ENCODE measurements at regions not wholly inside any gene's neighbourhood (a gene's known extent, or its start where the extent isn't known, plus 50 kb on each side); places are given as distances from the start of the nearest gene placed in this dataset.

- CTCF ChIA-PET = no interaction called here
- no peak for DNase-seq (ENCODE audit: extremely low spot score)
Measured at GRCh38 chr15:96732704-96733103, 402.2 kb downstream of the NR2F2 start.

GRCh38 chr15:96733721-96734120 lies 403.2 kb downstream of the NR2F2 start:
- DNase-seq (ENCODE audit: extremely low spot score) = no peak
- CTCF ChIA-PET = no interaction called here
- POLR2A ChIA-PET = no interaction called here
- no peak for TF ChIP-seq NFRKB (IDR thresholded peaks at IDR 0.05)
- TF ChIP-seq CTBP1 (IDR thresholded peaks at IDR 0.05; ENCODE audit: borderline replicate concordance) = no peak
- no peak for TF ChIP-seq SUZ12 (IDR thresholded peaks at IDR 0.05)
- no peak for TF ChIP-seq FOXM1 (IDR thresholded peaks at IDR 0.05; ENCODE audit: borderline replicate concordance)
- TF ChIP-seq HDGF (IDR thresholded peaks at IDR 0.05; ENCODE audit: borderline replicate concordance) = no peak
- no peak for TF ChIP-seq ELF4 (IDR thresholded peaks at IDR 0.05)
- no peak for TF ChIP-seq FOXK2 (IDR thresholded peaks at IDR 0.05)

More at GRCh38 chr15:96732704-96733103, 402.2 kb downstream of the NR2F2 start:
- POLR2A ChIA-PET = no interaction called here
- TF ChIP-seq SP1 (IDR thresholded peaks at IDR 0.05) (no peak), PKNOX1 (IDR thresholded peaks at IDR 0.05) (no peak), L3MBTL2 (conservative IDR thresholded peaks at IDR 0.05) (no peak), ZNF384 (IDR thresholded peaks at IDR 0.05) (no peak), CTBP1 (IDR thresholded peaks at IDR 0.05; ENCODE audit: borderline replicate concordance) (no peak), LEF1 (IDR thresholded peaks at IDR 0.05; ENCODE audit: borderline replicate concordance) (no peak), NFRKB (IDR thresholded peaks at IDR 0.05) (no peak), HDGF (IDR thresholded peaks at IDR 0.05; ENCODE audit: borderline replicate concordance) (no peak), ELF4 (IDR thresholded peaks at IDR 0.05) (no peak), FOXA1 (IDR thresholded peaks at IDR 0.05) (no peak), ARNT (IDR thresholded peaks at IDR 0.05) (no peak), TARDBP (IDR thresholded peaks at IDR 0.05) (no peak), BHLHE40 (IDR thresholded peaks at IDR 0.05; ENCODE audit: borderline replicate concordance) (no peak), FOXM1 (IDR thresholded peaks at IDR 0.05; ENCODE audit: borderline replicate concordance) (no peak)

GRCh38 chr15:96735632-96736240 lies 405.2 kb downstream of the NR2F2 start:
- DNase-seq (ENCODE audit: extremely low spot score) = no peak
- POLR2A ChIA-PET = no interaction called here
- TF ChIP-seq BHLHE40 (IDR thresholded peaks at IDR 0.05; ENCODE audit: borderline replicate concordance) = no peak
- TF ChIP-seq LEF1 (IDR thresholded peaks at IDR 0.05; ENCODE audit: borderline replicate concordance) = no peak
- TF ChIP-seq HDGF (IDR thresholded peaks at IDR 0.05; ENCODE audit: borderline replicate concordance) = no peak
- no peak for TF ChIP-seq ARNT (IDR thresholded peaks at IDR 0.05)
- TF ChIP-seq FOXK2 (IDR thresholded peaks at IDR 0.05) = no peak
- no peak for TF ChIP-seq SP1 (IDR thresholded peaks at IDR 0.05)
- TF ChIP-seq NFRKB (IDR thresholded peaks at IDR 0.05) = no peak
- TF ChIP-seq PKNOX1 (IDR thresholded peaks at IDR 0.05) = no peak
- TF ChIP-seq TARDBP (IDR thresholded peaks at IDR 0.05) = no peak
- no peak for TF ChIP-seq CTBP1 (IDR thresholded peaks at IDR 0.05; ENCODE audit: borderline replicate concordance)
- no peak for TF ChIP-seq ZNF384 (IDR thresholded peaks at IDR 0.05)
- TF ChIP-seq SUZ12 (IDR thresholded peaks at IDR 0.05) = no peak
- CTCF ChIA-PET = no interaction called here

- TF ChIP-seq ELF4 (IDR thresholded peaks at IDR 0.05) = no peak
- DNase-seq (ENCODE audit: extremely low spot score) = no peak
- CTCF ChIA-PET = no interaction called here
- POLR2A ChIA-PET = no interaction called here
Measured at GRCh38 chr15:96736384-96736783, 405.9 kb downstream of the NR2F2 start.

GRCh38 chr15:96737408-96737807 lies 406.9 kb downstream of the NR2F2 start:
- no peak for DNase-seq (ENCODE audit: extremely low spot score)
- ChIA-PET CTCF (no interaction called here), POLR2A (no interaction called here)
- TF ChIP-seq SP1 (IDR thresholded peaks at IDR 0.05) (no peak), HDGF (IDR thresholded peaks at IDR 0.05; ENCODE audit: borderline replicate concordance) (no peak), ELF4 (IDR thresholded peaks at IDR 0.05) (no peak), PKNOX1 (IDR thresholded peaks at IDR 0.05) (no peak), BHLHE40 (IDR thresholded peaks at IDR 0.05; ENCODE audit: borderline replicate concordance) (no peak)

GRCh38 chr15:96746665-96747064 lies 416.2 kb downstream of the NR2F2 start:
- no peak for DNase-seq (ENCODE audit: extremely low spot score)
- no peak for TF ChIP-seq SUZ12 (IDR thresholded peaks at IDR 0.05)
- no peak for TF ChIP-seq LEF1 (IDR thresholded peaks at IDR 0.05; ENCODE audit: borderline replicate concordance)
- TF ChIP-seq FOXA1 (IDR thresholded peaks at IDR 0.05) = no peak
- no peak for TF ChIP-seq HDGF (IDR thresholded peaks at IDR 0.05; ENCODE audit: borderline replicate concordance)
- TF ChIP-seq L3MBTL2 (conservative IDR thresholded peaks at IDR 0.05) = no peak
- TF ChIP-seq NFRKB (IDR thresholded peaks at IDR 0.05) = no peak
- TF ChIP-seq TARDBP (IDR thresholded peaks at IDR 0.05) = no peak
- no peak for TF ChIP-seq PKNOX1 (IDR thresholded peaks at IDR 0.05)
- no peak for TF ChIP-seq BHLHE40 (IDR thresholded peaks at IDR 0.05; ENCODE audit: borderline replicate concordance)
- no peak for TF ChIP-seq FOXK2 (IDR thresholded peaks at IDR 0.05)
- TF ChIP-seq FOXM1 (IDR thresholded peaks at IDR 0.05; ENCODE audit: borderline replicate concordance) = no peak
- POLR2A ChIA-PET = no interaction called here
- CTCF ChIA-PET = interaction anchor here (0.6 to 0.9 kb wide), 2 partner anchors 9 to 260 kb away, joined by 3 to 5 read pairs; no protein-coding TSS in a partner anchor

Measured in HEK293T (cell line).